GM12878 (cell line): ENCODE measurements at regions not wholly inside any gene's neighbourhood (a gene's known extent, or its start where the extent isn't known, plus 50 kb on each side); places are given as distances from the start of the nearest gene placed in this dataset.

Experiments
- ATAC-seq: fragments of 200-7000 bp; cut with Tn5 transposase; 3 replicates; pipeline ENCODE4 v1.9.1; 2020; ENCODE audit warnings: mild to moderate bottlenecking, moderate library complexity
- BruUV-seq: library from RNA; stranded (reverse); fragments of 400-500 nt; replicated peaks from 2 replicates; lab custom pipeline; 2021; lab: Mats Ljungman, UMichigan
- CTCF ChIA-PET: fragments of 300-600 bp; sonication (Branson Sonifier 250); formaldehyde crosslinking; extraction: SDS; loops from one replicate; lab custom pipeline; 2021; ENCODE audit warnings: inconsistent platforms; lab: Yijun Ruan, JAX
- POLR2A ChIA-PET: fragments of 350-600 bp; formaldehyde crosslinking; extraction: SDS; loops from one replicate; lab custom pipeline; 2021; ENCODE audit warnings: inconsistent platforms; lab: Charles Lee
- RAD21 ChIA-PET: fragments of 300-600 bp; sonication (Branson Sonifier 250); formaldehyde crosslinking; loops from one replicate; lab custom pipeline; 2023; ENCODE audit warnings: antibody characterized with exemption; ENCODE audit not compliant: unreplicated experiment; lab: Charles Lee
- SMC1A ChIA-PET: fragments of 300-600 bp; sonication (Branson Sonifier 250); formaldehyde crosslinking; loops from one replicate; lab custom pipeline; 2023; ENCODE audit not compliant: unreplicated experiment, uncharacterized antibody; lab: Charles Lee
- DNase-seq: peaks from one replicate; pipeline ENCODE4 v3.0.0-alpha.2; 2011; ENCODE audit warnings: low read depth, low spot score
- FAIRE-seq: peaks from 3 replicates; lab custom pipeline; 2011; peaks lifted over from hg19 to GRCh38; lab: Jason Lieb, UNC
- H2AFZ ChIP-seq: 2 replicates; pipeline ENCODE4 v1.6.0; 2011; ENCODE audit warnings: low read depth, low read length, control low read depth; ENCODE audit not compliant: control insufficient read depth
- H3K27ac ChIP-seq: 2 replicates; pipeline ENCODE4 v1.5.1; 2011; ENCODE audit warnings: control low read depth; ENCODE audit not compliant: control insufficient read depth, insufficient read depth
- H3K27me3 ChIP-seq, 2 experiments: replicated peaks in 1 of 2; 2 replicates each; pipeline versions ENCODE4 v1.6.0 to v1.6.1; 2011; ENCODE audit warnings: low read length in 1 of 2; ENCODE audit not compliant: control insufficient read depth in 2 of 2, insufficient read depth in 2 of 2
- H3K36me3 ChIP-seq, 2 experiments: 2 replicates each; pipeline ENCODE4 v1.5.1; 2011; ENCODE audit warnings: low read length in 1 of 2; ENCODE audit not compliant: control insufficient read depth in 2 of 2, insufficient read depth in 2 of 2
- H3K4me1 ChIP-seq: 2 replicates; pipeline ENCODE4 v1.6.1; 2011; ENCODE audit warnings: mild to moderate bottlenecking, low read length, moderate library complexity, mixed read lengths; ENCODE audit not compliant: control insufficient read depth, insufficient read depth
- H3K4me2 ChIP-seq: 2 replicates; pipeline ENCODE4 v1.6.0; 2011; ENCODE audit warnings: control low read depth; ENCODE audit not compliant: control insufficient read depth, insufficient read depth
- H3K4me3 ChIP-seq: fragments of 200-600 bp; sonication (generic); 2 replicates; pipeline ENCODE4 v1.5.1; 2016
- H3K79me2 ChIP-seq: 2 replicates; pipeline ENCODE4 v1.6.0; 2011; ENCODE audit warnings: low read length; ENCODE audit not compliant: control insufficient read depth, insufficient read depth
- H3K9ac ChIP-seq: 2 replicates; pipeline ENCODE4 v1.8.0; 2011; ENCODE audit warnings: low read length, control low read depth, mixed read lengths; ENCODE audit not compliant: control insufficient read depth, insufficient read depth
- H3K9me3 ChIP-seq: replicated peaks from 3 replicates; pipeline ENCODE4 v1.5.1; 2011; ENCODE audit warnings: mild to moderate bottlenecking, low read length; ENCODE audit not compliant: control insufficient read depth, insufficient read depth
- H4K20me1 ChIP-seq: 2 replicates; pipeline ENCODE4 v1.6.0; 2011; ENCODE audit not compliant: control insufficient read depth, insufficient read depth
- CBX3 ChIP-seq: fragments of 200-600 bp; sonication (generic); IDR thresholded peaks from 2 replicates; pipeline ENCODE4 v1.6.1; 2016; ENCODE audit warnings: low read depth, borderline replicate concordance
- ESRRA ChIP-seq: IDR thresholded peaks from 2 replicates; pipeline ENCODE4 v1.6.1; 2012; ENCODE audit warnings: mild to moderate bottlenecking, low read length, improper control_type of control experiment
- EZH2 ChIP-seq: IDR thresholded peaks from 2 replicates; pipeline ENCODE4 v1.6.1; 2012; ENCODE audit warnings: low read depth, mild to moderate bottlenecking, control low read depth, inconsistent platforms, low read length, borderline replicate concordance; ENCODE audit not compliant: control insufficient read depth
- FOXM1 ChIP-seq: IDR thresholded peaks from 2 replicates; pipeline ENCODE4 v1.6.1; 2012; ENCODE audit warnings: low read depth, mild to moderate bottlenecking, inconsistent platforms, low read length, moderate library complexity
- MEF2B ChIP-seq: fragments of 450-650 bp; IDR thresholded peaks from 2 replicates; pipeline ENCODE4 v1.6.1; 2018; ENCODE audit warnings: mild to moderate bottlenecking, moderate library complexity; ENCODE audit not compliant: partially characterized antibody, poor library complexity, severe bottlenecking
- NR2C1 ChIP-seq: fragments of 450-650 bp; IDR thresholded peaks from 2 replicates; pipeline ENCODE4 v1.6.1; 2017; ENCODE audit warnings: antibody characterized with exemption, mild to moderate bottlenecking, moderate library complexity
- PAX5 ChIP-seq: IDR thresholded peaks from 2 replicates; pipeline ENCODE4 v1.6.1; 2011; ENCODE audit warnings: low read depth, low read length, borderline replicate concordance
- POLR2A ChIP-seq: IDR thresholded peaks from 2 replicates; pipeline ENCODE4 v1.6.1; 2011; ENCODE audit warnings: low read depth, mild to moderate bottlenecking, low read length
- POU2F2 ChIP-seq: IDR thresholded peaks from 3 replicates; pipeline ENCODE4 v1.6.1; 2011; ENCODE audit warnings: low read depth, mild to moderate bottlenecking, low read length, borderline replicate concordance
- RB1 ChIP-seq: fragments of 450-650 bp; formaldehyde crosslinking; IDR thresholded peaks from 2 replicates; pipeline ENCODE4 v1.6.1; 2017; ENCODE audit warnings: mild to moderate bottlenecking, borderline replicate concordance
- RCOR1 ChIP-seq: conservative IDR thresholded peaks from 2 replicates; pipeline ENCODE4 v1.6.1; 2012; ENCODE audit warnings: low read depth, low read length, improper control_type of control experiment
- SMC3 ChIP-seq: IDR thresholded peaks from 2 replicates; pipeline ENCODE4 v1.6.1; 2011; ENCODE audit warnings: low read length, improper control_type of control experiment, borderline replicate concordance
- SREBF1 ChIP-seq: IDR thresholded peaks from 2 replicates; pipeline ENCODE4 v1.6.1; 2012; ENCODE audit warnings: mild to moderate bottlenecking, low read length
- TAF1 ChIP-seq: IDR thresholded peaks from 2 replicates; pipeline ENCODE4 v1.6.1; 2011; ENCODE audit warnings: mild to moderate bottlenecking, low read depth, low read length, borderline replicate concordance
- TARDBP ChIP-seq: IDR thresholded peaks from 2 replicates; pipeline ENCODE4 v1.6.1; 2016; ENCODE audit warnings: borderline replicate concordance
- TCF7 ChIP-seq: IDR thresholded peaks from 2 replicates; pipeline ENCODE4 v1.6.1; 2014; ENCODE audit warnings: antibody characterized with exemption, borderline replicate concordance
- ZNF217 ChIP-seq: fragments of 450-650 bp; IDR thresholded peaks from 2 replicates; pipeline ENCODE4 v1.6.1; 2017; ENCODE audit warnings: antibody characterized with exemption, mild to moderate bottlenecking
- ZNF687 ChIP-seq: fragments of 450-650 bp; IDR thresholded peaks from 2 replicates; pipeline ENCODE4 v1.6.1; 2017; ENCODE audit warnings: mild to moderate bottlenecking, moderate library complexity
- ZSCAN29 ChIP-seq: fragments of 450-650 bp; IDR thresholded peaks from 2 replicates; pipeline ENCODE4 v1.6.1; 2017; ENCODE audit warnings: mild to moderate bottlenecking, moderate library complexity
- WGBS: methylation state at CpG from one replicate; pipeline ENCODE4 v1.1.6; 2016; ENCODE audit warnings: low lambda C conversion rate; ENCODE audit not compliant: insufficient replicate concordance, insufficient coverage; ENCODE audit errors: missing lambda C conversion rate; 5-methylcytosine and 5-hydroxymethylcytosine counted together
- in situ Hi-C: fragments of 300-500 bp; cut with MboI; formaldehyde crosslinking; loops from 9 replicates; pipeline ENCODE4 v1.14.3; 2018; ENCODE audit warnings: mixed read lengths
- intact Hi-C: fragments of 100-400 bp; cut with micrococcal nuclease; formaldehyde crosslinking; loops from one replicate; pipeline ENCODE4 v1.14.2; 2022; ENCODE audit not compliant: unreplicated experiment
- TF ChIP-seq, protein P1 (sequence below): IDR thresholded peaks from 2 replicates; pipeline ENCODE4 v1.6.1; 2012; ENCODE audit warnings: mild to moderate bottlenecking, low read depth, low read length

DNA sequence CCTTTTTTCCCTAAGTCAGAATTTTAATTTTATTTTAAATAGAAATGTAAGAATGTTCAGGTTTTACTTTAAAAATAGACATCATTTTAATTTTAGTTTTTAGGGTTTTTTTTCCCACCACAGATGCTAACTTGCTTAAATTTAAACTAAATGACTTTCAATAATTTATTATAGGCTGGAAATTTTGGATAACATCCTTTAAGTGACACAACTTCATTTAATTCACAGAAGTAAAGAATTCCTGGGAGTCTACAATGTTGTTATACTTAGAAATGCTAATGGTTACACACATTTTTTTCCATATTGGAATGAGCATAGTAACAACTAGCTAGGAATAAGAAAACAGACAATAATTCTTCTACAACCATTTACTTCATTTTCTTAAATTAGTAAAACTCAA, 90.5 kb upstream of the PDE10A start (continued):
- no peak for TF ChIP-seq ZNF687
- no peak for TF ChIP-seq MEF2B
- no peak for TF ChIP-seq POLR2A

DNA sequence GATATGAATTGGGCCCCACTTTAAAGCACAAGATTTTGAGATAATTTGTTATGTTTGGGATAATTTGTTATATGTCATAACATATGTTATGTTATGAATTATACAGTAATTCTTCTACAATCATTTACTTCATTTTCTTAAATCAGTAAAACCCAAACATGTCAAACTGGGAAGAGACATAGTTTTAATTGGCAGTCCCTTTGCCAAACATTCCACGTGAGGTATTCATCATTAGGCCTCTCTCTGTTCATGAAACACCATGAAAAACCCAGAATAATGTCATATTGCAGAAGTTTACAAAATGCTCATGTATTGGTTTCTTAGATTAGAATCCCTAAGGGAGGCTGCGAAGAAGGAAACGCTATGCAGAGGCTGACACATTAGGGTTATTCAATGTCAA, 89.4 kb upstream of the PDE10A start:
- no peak overlapping the region for H2AFZ ChIP-seq
- intact Hi-C loops = no loop called here
- H3K4me1 ChIP-seq = no peaks in the 10 kb centered on the region
- no peak overlapping the region for H3K9ac ChIP-seq
- ChIA-PET POLR2A (no interaction called here), RAD21 (no interaction called here), SMC1A (no interaction called here), CTCF (no interaction called here)
- no peak overlapping the region for H3K4me3 ChIP-seq
- H3K4me2 ChIP-seq = no peak overlapping the region
- H3K27ac ChIP-seq = no peak overlapping the region
- no TSS peak for BruUV-seq
- no peaks in the 10 kb centered on the region for H3K9me3 ChIP-seq
- FAIRE-seq (no peak), DNase-seq (no peak), ATAC-seq (no peak)
- 64% methylated on average over 3 of the region's 3 CpGs for WGBS
- H3K36me3 ChIP-seq = no peaks in the 10 kb centered on the region
- in situ Hi-C loops = no loop called here
- H4K20me1 ChIP-seq = no peaks in the 10 kb centered on the region
- no peaks in the 10 kb centered on the region for H3K79me2 ChIP-seq
- no peaks in the 10 kb centered on the region for H3K27me3 ChIP-seq
- TF ChIP-seq, protein P1, sequence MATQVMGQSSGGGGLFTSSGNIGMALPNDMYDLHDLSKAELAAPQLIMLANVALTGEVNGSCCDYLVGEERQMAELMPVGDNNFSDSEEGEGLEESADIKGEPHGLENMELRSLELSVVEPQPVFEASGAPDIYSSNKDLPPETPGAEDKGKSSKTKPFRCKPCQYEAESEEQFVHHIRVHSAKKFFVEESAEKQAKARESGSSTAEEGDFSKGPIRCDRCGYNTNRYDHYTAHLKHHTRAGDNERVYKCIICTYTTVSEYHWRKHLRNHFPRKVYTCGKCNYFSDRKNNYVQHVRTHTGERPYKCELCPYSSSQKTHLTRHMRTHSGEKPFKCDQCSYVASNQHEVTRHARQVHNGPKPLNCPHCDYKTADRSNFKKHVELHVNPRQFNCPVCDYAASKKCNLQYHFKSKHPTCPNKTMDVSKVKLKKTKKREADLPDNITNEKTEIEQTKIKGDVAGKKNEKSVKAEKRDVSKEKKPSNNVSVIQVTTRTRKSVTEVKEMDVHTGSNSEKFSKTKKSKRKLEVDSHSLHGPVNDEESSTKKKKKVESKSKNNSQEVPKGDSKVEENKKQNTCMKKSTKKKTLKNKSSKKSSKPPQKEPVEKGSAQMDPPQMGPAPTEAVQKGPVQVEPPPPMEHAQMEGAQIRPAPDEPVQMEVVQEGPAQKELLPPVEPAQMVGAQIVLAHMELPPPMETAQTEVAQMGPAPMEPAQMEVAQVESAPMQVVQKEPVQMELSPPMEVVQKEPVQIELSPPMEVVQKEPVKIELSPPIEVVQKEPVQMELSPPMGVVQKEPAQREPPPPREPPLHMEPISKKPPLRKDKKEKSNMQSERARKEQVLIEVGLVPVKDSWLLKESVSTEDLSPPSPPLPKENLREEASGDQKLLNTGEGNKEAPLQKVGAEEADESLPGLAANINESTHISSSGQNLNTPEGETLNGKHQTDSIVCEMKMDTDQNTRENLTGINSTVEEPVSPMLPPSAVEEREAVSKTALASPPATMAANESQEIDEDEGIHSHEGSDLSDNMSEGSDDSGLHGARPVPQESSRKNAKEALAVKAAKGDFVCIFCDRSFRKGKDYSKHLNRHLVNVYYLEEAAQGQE = no peak
- TF ChIP-seq POU2F2 = no peak
- TF ChIP-seq CBX3 = no peak
- TF ChIP-seq ESRRA = no peak
- no peak for TF ChIP-seq MEF2B
- no peak for TF ChIP-seq SREBF1
- TF ChIP-seq ZSCAN29 = no peak
- TF ChIP-seq RB1 = no peak
- no peak for TF ChIP-seq SMC3
- TF ChIP-seq RCOR1 = no peak
- no peak for TF ChIP-seq EZH2
- TF ChIP-seq TCF7 = no peak
- no peak for TF ChIP-seq TAF1
- TF ChIP-seq NR2C1 = no peak
- TF ChIP-seq ZNF217 = no peak
- no peak for TF ChIP-seq PAX5
- no peak for TF ChIP-seq TARDBP
- no peak for TF ChIP-seq FOXM1
